ENCODE measurements at regions not wholly inside any gene's neighbourhood (a gene's known extent, or its start where the extent isn't known, plus 50 kb on each side); places are given as distances from the start of the nearest gene placed in this dataset.

DNA sequence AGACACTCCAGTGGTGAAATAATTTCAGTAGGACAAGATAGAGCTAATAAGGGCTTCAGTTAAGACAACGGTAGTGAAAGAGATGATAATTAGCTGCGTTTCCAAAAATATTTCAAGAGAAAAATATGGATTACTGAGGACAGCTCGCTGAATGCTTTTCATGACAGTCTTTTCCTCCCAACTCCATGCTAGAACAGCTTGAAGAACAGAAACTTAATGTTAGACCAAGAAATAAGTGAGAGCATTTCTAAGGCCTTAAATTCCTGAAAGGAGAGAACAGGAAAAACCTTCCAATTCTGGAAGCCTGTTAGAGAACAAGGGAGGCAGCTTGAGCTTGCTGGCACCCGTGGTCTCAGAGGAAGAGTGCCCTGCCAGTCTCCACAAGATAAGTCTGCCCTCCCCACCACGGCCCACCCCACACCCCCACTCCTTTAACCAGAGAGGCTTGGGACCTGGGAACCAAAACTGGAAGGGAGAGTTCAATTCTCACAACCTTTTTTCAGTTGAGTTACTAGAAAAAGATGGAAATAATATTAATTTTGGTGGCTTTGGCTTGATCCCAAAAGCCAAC, 1148.0 kb upstream of the CELF2 start:
- H3K4me3 ChIP-seq (replicated peaks in 1 of 3) = no peak overlapping the region
- no peak for TF ChIP-seq POLR2A (IDR thresholded peaks at IDR 0.05)
- TF ChIP-seq, protein P1, sequence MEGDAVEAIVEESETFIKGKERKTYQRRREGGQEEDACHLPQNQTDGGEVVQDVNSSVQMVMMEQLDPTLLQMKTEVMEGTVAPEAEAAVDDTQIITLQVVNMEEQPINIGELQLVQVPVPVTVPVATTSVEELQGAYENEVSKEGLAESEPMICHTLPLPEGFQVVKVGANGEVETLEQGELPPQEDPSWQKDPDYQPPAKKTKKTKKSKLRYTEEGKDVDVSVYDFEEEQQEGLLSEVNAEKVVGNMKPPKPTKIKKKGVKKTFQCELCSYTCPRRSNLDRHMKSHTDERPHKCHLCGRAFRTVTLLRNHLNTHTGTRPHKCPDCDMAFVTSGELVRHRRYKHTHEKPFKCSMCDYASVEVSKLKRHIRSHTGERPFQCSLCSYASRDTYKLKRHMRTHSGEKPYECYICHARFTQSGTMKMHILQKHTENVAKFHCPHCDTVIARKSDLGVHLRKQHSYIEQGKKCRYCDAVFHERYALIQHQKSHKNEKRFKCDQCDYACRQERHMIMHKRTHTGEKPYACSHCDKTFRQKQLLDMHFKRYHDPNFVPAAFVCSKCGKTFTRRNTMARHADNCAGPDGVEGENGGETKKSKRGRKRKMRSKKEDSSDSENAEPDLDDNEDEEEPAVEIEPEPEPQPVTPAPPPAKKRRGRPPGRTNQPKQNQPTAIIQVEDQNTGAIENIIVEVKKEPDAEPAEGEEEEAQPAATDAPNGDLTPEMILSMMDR (IDR thresholded peaks at IDR 0.05) = no peak
- intact Hi-C loops (cut with DNase I) = no loop called here
- WGBS, 2 donors = 50 to 52% methylated on average over 5 of the region's 5 CpGs
- no peak overlapping the region for H3K27ac ChIP-seq
- H3K9me3 ChIP-seq = no peaks in the 10 kb centered on the region
- no peaks in the 10 kb centered on the region for H3K27me3 ChIP-seq
- no peak for DNase-seq
- no peaks in the 10 kb centered on the region for H3K36me3 ChIP-seq
- no peaks in the 10 kb centered on the region for H3K4me1 ChIP-seq

DNA sequence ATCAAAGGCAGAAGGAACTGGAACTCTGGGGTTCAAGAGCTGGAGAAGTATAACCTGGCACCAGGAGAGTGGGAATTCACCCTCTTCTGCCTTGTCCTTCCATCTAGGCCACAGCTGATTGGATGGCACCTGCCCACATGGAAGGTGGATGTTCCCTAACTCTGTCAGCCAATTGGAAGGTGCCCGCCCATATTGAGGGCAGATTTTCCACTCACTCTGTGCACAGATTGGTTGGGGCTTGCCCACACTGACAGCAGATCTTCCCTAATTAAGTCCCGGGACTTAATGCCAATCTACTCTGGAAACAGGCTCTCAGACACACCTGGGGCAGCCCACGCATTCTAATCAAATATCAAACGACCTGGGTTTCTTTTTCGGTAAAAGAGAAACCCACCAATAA, 1142.3 kb upstream of the CELF2 start:
- H3K4me1 ChIP-seq = no peaks in the 10 kb centered on the region
- intact Hi-C loops (cut with DNase I) = no loop called here
- H3K4me3 ChIP-seq (replicated peaks in 1 of 3) = no peak overlapping the region
- H3K27me3 ChIP-seq = no peaks in the 10 kb centered on the region
- H3K36me3 ChIP-seq = no peaks in the 10 kb centered on the region
- H3K27ac ChIP-seq = no peak overlapping the region
- WGBS, 2 donors = 89 to 93% methylated on average over 5 of the region's 5 CpGs
- DNase-seq = no peak
- no peaks in the 10 kb centered on the region for H3K9me3 ChIP-seq
- TF ChIP-seq, protein P1 (IDR thresholded peaks at IDR 0.05) = no peak
- TF ChIP-seq POLR2A (IDR thresholded peaks at IDR 0.05) = no peak

DNA sequence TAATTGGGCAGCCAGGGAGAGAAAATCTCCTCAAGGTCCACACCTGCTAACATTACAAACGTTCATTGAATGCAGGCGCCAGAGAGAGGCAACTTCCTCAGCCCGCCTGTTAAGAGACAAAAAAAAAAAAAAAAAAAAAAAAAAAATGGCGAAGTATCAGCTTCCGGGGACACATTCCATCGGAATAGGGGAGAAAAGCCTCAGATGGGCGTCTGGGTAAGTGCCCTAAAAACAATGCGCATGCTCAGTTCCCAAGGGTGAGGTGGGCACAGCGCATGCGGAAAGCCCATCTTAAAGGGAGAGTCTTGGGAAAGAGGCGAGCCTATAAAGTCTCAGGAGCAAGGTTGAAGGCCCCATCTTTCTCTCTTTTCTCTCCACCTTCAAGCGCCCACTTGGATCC, 1139.7 kb upstream of the CELF2 start:
- Histone ChIP-seq H3K27ac (no peak overlapping the region), H3K4me1 (no peaks in the 10 kb centered on the region), H3K4me3 (replicated peaks in 1 of 3) (no peak overlapping the region), H3K9me3 (no peaks in the 10 kb centered on the region), H3K36me3 (no peaks in the 10 kb centered on the region), H3K27me3 (no peaks in the 10 kb centered on the region)
- DNase-seq = no peak
- WGBS, 2 donors = 94 to 96% methylated on average over 12 of the region's 12 CpGs
- no peak for TF ChIP-seq POLR2A (IDR thresholded peaks at IDR 0.05)
- TF ChIP-seq, protein P1 (IDR thresholded peaks at IDR 0.05) = no peak
- intact Hi-C loops (cut with DNase I) = no loop called here

GRCh38 chr10:9878383-9878782, 1139.3 kb upstream of the CELF2 start:
- TF ChIP-seq, protein P1 (IDR thresholded peaks at IDR 0.05) = no peak
- TF ChIP-seq POLR2A (IDR thresholded peaks at IDR 0.05) = no peak
- Histone ChIP-seq H3K27ac (no peak overlapping the region), H3K4me3 (replicated peaks in 1 of 3) (no peak overlapping the region), H3K27me3 (no peaks in the 10 kb centered on the region), H3K9me3 (no peaks in the 10 kb centered on the region), H3K36me3 (no peaks in the 10 kb centered on the region), H3K4me1 (no peaks in the 10 kb centered on the region)
- DNase-seq = no peak
- intact Hi-C loops (cut with DNase I) = no loop called here
- WGBS, 2 donors = 94% methylated on average over 10 of the region's 10 CpGs

DNA sequence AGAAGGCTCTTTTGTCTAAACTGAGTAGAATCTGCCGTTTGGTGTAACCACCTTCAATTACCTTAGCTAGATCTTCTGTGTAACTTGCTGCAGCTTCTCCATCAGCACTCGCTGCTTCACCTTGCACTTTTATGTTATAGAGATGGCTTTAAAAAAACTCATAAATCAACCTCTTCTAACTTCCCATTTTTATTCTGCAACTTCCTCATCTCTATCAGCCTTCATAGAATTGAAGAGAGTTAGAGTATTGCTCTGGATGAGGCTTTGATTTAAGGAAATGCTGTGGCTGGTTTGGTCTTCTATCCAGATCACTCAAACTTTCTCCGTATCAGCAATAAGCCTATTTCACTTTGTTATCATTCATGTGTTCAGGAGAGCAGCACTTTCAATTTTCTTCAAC, 1131.9 kb upstream of the CELF2 start:
- TF ChIP-seq, protein P1 (IDR thresholded peaks at IDR 0.05) = no peak
- TF ChIP-seq POLR2A (IDR thresholded peaks at IDR 0.05) = no peak
- no peaks in the 10 kb centered on the region for H3K9me3 ChIP-seq
- no peaks in the 10 kb centered on the region for H3K27me3 ChIP-seq
- H3K4me1 ChIP-seq = no peaks in the 10 kb centered on the region
- H3K4me3 ChIP-seq (replicated peaks in 1 of 3) = no peak overlapping the region
- no peaks in the 10 kb centered on the region for H3K36me3 ChIP-seq
- no peak overlapping the region for H3K27ac ChIP-seq
- no peak for DNase-seq
- intact Hi-C loops (cut with DNase I) = no loop called here
- 77 to 81% methylated on average over 3 of the region's 3 CpGs for WGBS, 2 donors

Data from thyroid gland (tissue), 4 donors.